Neural progenitor cell (in vitro differentiated cells): ENCODE measurements at regions not wholly inside any gene's neighbourhood (a gene's known extent, or its start where the extent isn't known, plus 50 kb on each side); places are given as distances from the start of the nearest gene placed in this dataset. TPM values are rescaled to one million over a fixed set of nuclear protein-coding genes. Genes with fewer than 3 reads are reported as not detected.

ENCODE experiments used
- DNase-seq: peaks from one replicate; pipeline ENCODE4 v3.0.0-alpha.2; 2016; ENCODE audit warnings: low spot score
- H2AFZ ChIP-seq: fragments of 200-600 bp; sonication (generic); replicated peaks from 2 replicates; pipeline ENCODE4 v1.6.1; 2016; ENCODE audit warnings: antibody characterized with exemption
- H3F3A ChIP-seq: fragments of 200-600 bp; sonication (generic); 2 replicates; pipeline ENCODE4 v1.6.1; 2016; ENCODE audit warnings: antibody characterized with exemption, low read depth
- H3K27ac ChIP-seq: fragments of 200-600 bp; sonication (generic); 2 replicates; pipeline ENCODE4 v1.5.1; 2016; ENCODE audit warnings: mild to moderate bottlenecking
- H3K27me3 ChIP-seq: fragments of 200-600 bp; sonication (generic); 2 replicates; pipeline ENCODE4 v1.6.1; 2016; ENCODE audit warnings: mild to moderate bottlenecking, moderate library complexity
- H3K36me3 ChIP-seq: fragments of 200-600 bp; sonication (generic); 2 replicates; pipeline ENCODE4 v1.5.1; 2016
- H3K4me1 ChIP-seq: fragments of 200-600 bp; sonication (generic); 2 replicates; pipeline ENCODE4 v1.6.1; 2016; ENCODE audit warnings: mixed run types
- H3K4me2 ChIP-seq: fragments of 200-600 bp; sonication (generic); 2 replicates; pipeline ENCODE4 v1.6.1; 2016
- H3K4me3 ChIP-seq: fragments of 200-600 bp; sonication (generic); 2 replicates; pipeline ENCODE4 v1.5.1; 2016
- H3K79me2 ChIP-seq: fragments of 200-600 bp; sonication (generic); 2 replicates; pipeline ENCODE4 v1.6.1; 2016; ENCODE audit warnings: low read depth
- H3K9ac ChIP-seq: fragments of 200-600 bp; sonication (generic); 2 replicates; pipeline ENCODE4 v1.6.1; 2016
- H3K9me3 ChIP-seq: fragments of 200-600 bp; sonication (generic); 2 replicates; pipeline ENCODE4 v1.5.1; 2016; ENCODE audit warnings: low read depth
- H4K20me1 ChIP-seq: fragments of 200-600 bp; sonication (generic); 2 replicates; pipeline ENCODE4 v1.6.1; 2016; ENCODE audit warnings: low read depth
- H3K27ac Mint-ChIP-seq: 3 replicates; pipeline ENCODE4 v1.8.0; 2021; ENCODE audit warnings: mixed read lengths
- H3K27me3 Mint-ChIP-seq: 2 replicates; pipeline ENCODE4 v1.8.0; 2022; ENCODE audit warnings: low read depth, mild to moderate bottlenecking, inconsistent platforms, moderate library complexity, mixed read lengths; ENCODE audit not compliant: insufficient read depth
- H3K36me3 Mint-ChIP-seq: 3 replicates; pipeline ENCODE4 v1.8.0; 2021; ENCODE audit warnings: mixed read lengths
- H3K4me1 Mint-ChIP-seq: 3 replicates; pipeline ENCODE4 v1.8.0; 2021; ENCODE audit warnings: mixed read lengths
- H3K4me3 Mint-ChIP-seq: 3 replicates; pipeline ENCODE4 v1.8.0; 2021; ENCODE audit warnings: mild to moderate bottlenecking, moderate library complexity, mixed read lengths
- H3K9me3 Mint-ChIP-seq: 3 replicates; pipeline ENCODE4 v1.8.0; 2020; ENCODE audit warnings: mixed read lengths
- CTCF ChIP-seq: fragments of 200-600 bp; sonication (generic); IDR thresholded peaks from 2 replicates; pipeline ENCODE4 v1.5.1; 2017; ENCODE audit warnings: antibody characterized with exemption, mild to moderate bottlenecking
- EZH2 ChIP-seq: fragments of 200-600 bp; sonication (generic); IDR thresholded peaks from 2 replicates; pipeline ENCODE4 v1.6.1; 2017; ENCODE audit warnings: antibody characterized with exemption, mild to moderate bottlenecking, moderate library complexity
- EZH2phosphoT487 ChIP-seq: fragments of 200-600 bp; sonication (generic); IDR thresholded peaks from 2 replicates; pipeline ENCODE4 v1.6.1; 2017; ENCODE audit warnings: antibody characterized with exemption
- small RNA-seq: library from RNA; depleted of rRNA; stranded (forward); fragments of <200 nt; gene quantifications from one replicate; pipeline ENCODE3, GENCODE V24; 2015

- Histone ChIP-seq H3K9me3 (no peaks in the 10 kb centered on the region), H3F3A (peaks cover 20% of the 10 kb centered on the region), H3K9ac (no peak overlapping the region), H2AFZ (no peak overlapping the region), H3K27me3 (no peaks in the 10 kb centered on the region), H4K20me1 (no peaks in the 10 kb centered on the region), H3K36me3 (no peaks in the 10 kb centered on the region), H3K4me2 (no peak overlapping the region), H3K79me2 (no peaks in the 10 kb centered on the region), H3K4me3 (no peak overlapping the region), H3K27ac (no peak overlapping the region), H3K4me1 (peaks cover 24% of the 10 kb centered on the region)
- H3K27me3 Mint-ChIP-seq: peaks cover 2% of the 10 kb centered on the region
- H3K4me3 Mint-ChIP-seq: no peak overlapping the region
- no peak for DNase-seq
- TF ChIP-seq CTCF: no peak
- TF ChIP-seq EZH2: no peak
- TF ChIP-seq EZH2phosphoT487: no peak
- H3K27ac Mint-ChIP-seq: no peak overlapping the region
- H3K4me1 Mint-ChIP-seq: peaks cover 17% of the 10 kb centered on the region
- H3K36me3 Mint-ChIP-seq: no peaks in the 10 kb centered on the region
- H3K9me3 Mint-ChIP-seq: no peaks in the 10 kb centered on the region
Measured at GRCh38 chr1:118246646-118247045, 61.6 kb upstream of the SPAG17 start.

GRCh38 chr1:118244194-118244593 is 59.2 kb upstream of the SPAG17 start:
- Mint-ChIP-seq H3K27me3 (peaks cover 2% of the 10 kb centered on the region), H3K4me3 (no peak overlapping the region), H3K27ac (no peak overlapping the region), H3K4me1 (no peaks in the 10 kb centered on the region), H3K36me3 (no peaks in the 10 kb centered on the region), H3K9me3 (peaks cover 10% of the 10 kb centered on the region)
- H3K27ac ChIP-seq: no peak overlapping the region
- no peak for DNase-seq
- no peak overlapping the region for H3K4me2 ChIP-seq
- H3K36me3 ChIP-seq: no peaks in the 10 kb centered on the region
- H3K79me2 ChIP-seq: no peaks in the 10 kb centered on the region
- no peaks in the 10 kb centered on the region for H3K9me3 ChIP-seq
- TF ChIP-seq EZH2phosphoT487 (no peak), CTCF (no peak), EZH2 (no peak)
- H3F3A ChIP-seq: peaks cover 2% of the 10 kb centered on the region
- H3K4me3 ChIP-seq: no peak overlapping the region
- peaks cover 5% of the 10 kb centered on the region for H3K4me1 ChIP-seq
- H3K27me3 ChIP-seq: no peaks in the 10 kb centered on the region
- H3K9ac ChIP-seq: no peak overlapping the region
- H4K20me1 ChIP-seq: no peaks in the 10 kb centered on the region
- no peak overlapping the region for H2AFZ ChIP-seq

- Histone ChIP-seq H3K27ac (no peak overlapping the region), H3K9me3 (no peaks in the 10 kb centered on the region), H3K79me2 (no peaks in the 10 kb centered on the region), H3K4me1 (no peaks in the 10 kb centered on the region), H3K4me2 (no peak overlapping the region), H3K27me3 (no peaks in the 10 kb centered on the region), H3K36me3 (no peaks in the 10 kb centered on the region), H3K4me3 (no peak overlapping the region), H2AFZ (no peak overlapping the region), H4K20me1 (no peaks in the 10 kb centered on the region), H3K9ac (no peak overlapping the region), H3F3A (no peaks in the 10 kb centered on the region)
- H3K36me3 Mint-ChIP-seq: peaks cover 2% of the 10 kb centered on the region
- no peak for DNase-seq
- H3K9me3 Mint-ChIP-seq: peaks cover 10% of the 10 kb centered on the region
- no peak for TF ChIP-seq EZH2phosphoT487
- TF ChIP-seq CTCF: no peak
- TF ChIP-seq EZH2: no peak
- H3K27me3 Mint-ChIP-seq: peaks cover 2% of the 10 kb centered on the region
- H3K27ac Mint-ChIP-seq: no peak overlapping the region
- H3K4me1 Mint-ChIP-seq: no peaks in the 10 kb centered on the region
- no peak overlapping the region for H3K4me3 Mint-ChIP-seq
Measured at GRCh38 chr1:118243269-118243668, 58.2 kb upstream of the SPAG17 start.

Small RNAs in the stretch of these regions (small RNA-seq; reads per million reads assigned to genes)
- gene RNA5SP56: not detected
